Body of pancreas (tissue), 4 donors: ENCODE measurements at regions not wholly inside any gene's neighbourhood (a gene's known extent, or its start where the extent isn't known, plus 50 kb on each side); places are given as distances from the start of the nearest gene placed in this dataset.

ENCODE experiments used
- ATAC-seq: fragments of 150-250 bp; one replicate; pipeline ENCODE4 v1.9.1; 2016
- DNase-seq, 4 donors: peaks; one replicate each; pipeline ENCODE4 v3.0.0-alpha.2; 2019
- H3K27ac ChIP-seq, 4 donors: fragments of 200-600 bp; sonication (generic); 1 replicate in 3 of 4; 2 replicates in 1 of 4; pipeline versions ENCODE4 v1.5.1 to v1.6.1; 2016 to 2019; ENCODE audit warnings: mild to moderate bottlenecking in 1 of 4, mixed read lengths in 1 of 4, moderate library complexity in 1 of 4
- H3K27me3 ChIP-seq, 2 donors: fragments of 200-600 bp; sonication (generic); one replicate each; pipeline ENCODE4 v1.6.0; 2016; ENCODE audit warnings: mild to moderate bottlenecking in 1 of 2
- H3K36me3 ChIP-seq, 2 donors: fragments of 200-600 bp; sonication (generic); replicated peaks in 1 of 2; 2 replicates each; pipeline ENCODE4 v1.5.1; 2016; ENCODE audit warnings: low read depth in 2 of 2; ENCODE audit not compliant: insufficient read depth in 1 of 2
- H3K4me1 ChIP-seq: fragments of 200-600 bp; sonication (generic); one replicate; pipeline ENCODE4 v1.6.0; 2016
- H3K4me3 ChIP-seq, 2 donors: fragments of 200-600 bp; sonication (generic); 1 replicate in 1 of 2; 2 replicates in 1 of 2; pipeline ENCODE4 v1.5.1; 2016 to 2019
- H3K9me3 ChIP-seq, 3 donors: fragments of 200-600 bp; sonication (generic); 1 replicate in 2 of 3; 2 replicates in 1 of 3; pipeline ENCODE4 v1.5.1; 2016
- POLR2A ChIP-seq, 3 donors: fragments of 450-650 bp; IDR thresholded peaks; one replicate each; pipeline ENCODE4 v1.6.1; 2016; ENCODE audit warnings: antibody characterized with exemption in 3 of 3, mild to moderate bottlenecking in 2 of 3
- WGBS, 2 donors: methylation state at CpG; one replicate each; pipeline ENCODE4 v1.1.5; 2017; 5-methylcytosine and 5-hydroxymethylcytosine counted together
- intact Hi-C: fragments of 100-400 bp; cut with DNase I; formaldehyde crosslinking; loops from one replicate; pipeline ENCODE4 v1.15.1; 2023
- TF ChIP-seq, protein P1 (sequence below), 7 experiments: fragments of 450-650 bp in 4 of 7; fragments of 200-600 bp in 3 of 7; sonication (generic) in 3 of 7; IDR thresholded peaks; one replicate each; pipeline ENCODE4 v1.5.1; 2016 to 2019; ENCODE audit warnings: antibody characterized with exemption in 7 of 7

DNA sequence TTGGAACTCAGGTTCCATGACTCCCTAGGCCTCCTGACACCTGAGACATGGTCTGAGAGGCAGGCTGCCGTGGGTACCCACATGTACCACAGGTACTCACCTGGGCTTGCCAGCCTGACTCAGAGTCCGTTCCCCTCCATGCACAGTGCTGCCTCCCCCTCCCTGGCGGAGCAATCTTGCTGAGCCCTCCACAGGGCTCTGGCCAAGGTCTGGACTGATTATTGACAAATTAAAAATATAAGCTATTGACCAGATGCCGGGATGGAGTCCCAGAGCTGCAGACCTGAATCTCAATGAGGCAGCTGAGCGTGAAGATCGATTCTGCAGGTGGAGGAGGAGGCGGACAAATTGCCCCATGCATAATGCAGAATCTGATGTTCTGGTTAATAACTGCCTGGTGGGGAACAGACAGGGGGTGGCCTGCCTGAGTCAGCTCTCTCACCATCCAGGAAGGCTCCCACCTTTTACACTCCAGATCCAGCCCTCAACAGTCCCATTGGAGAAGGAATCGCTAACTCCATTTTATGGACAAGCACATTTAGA lies 422.7 kb downstream of the MIAT start:
- H3K9me3 ChIP-seq: no peaks in the 10 kb centered on the region
- no peak overlapping the region for H3K27ac ChIP-seq
- intact Hi-C loops: no loop called here

GRCh38 chr22:27080863-27081262 lies 423.5 kb downstream of the MIAT start:
- 38 to 54% methylated on average over 2 of the region's 2 CpGs for WGBS, 2 donors
- Histone ChIP-seq H3K27me3 (no peaks in the 10 kb centered on the region), H3K9me3 (no peaks in the 10 kb centered on the region), H3K36me3 (no peaks in the 10 kb centered on the region), H3K4me1 (no peaks in the 10 kb centered on the region), H3K27ac (no peak overlapping the region), H3K4me3 (no peak overlapping the region)
- intact Hi-C loops: no loop called here
- ATAC-seq (no peak), DNase-seq (no peak)
- TF ChIP-seq POLR2A (IDR thresholded peaks at IDR 0.05): no peak

More for the DNA sequence above, 422.7 kb downstream of the MIAT start:
- Histone ChIP-seq H3K36me3 (no peaks in the 10 kb centered on the region), H3K4me3 (no peak overlapping the region), H3K4me1 (no peaks in the 10 kb centered on the region), H3K27me3 (no peaks in the 10 kb centered on the region)
- no peak for TF ChIP-seq POLR2A (IDR thresholded peaks at IDR 0.05)
- TF ChIP-seq, protein P1, sequence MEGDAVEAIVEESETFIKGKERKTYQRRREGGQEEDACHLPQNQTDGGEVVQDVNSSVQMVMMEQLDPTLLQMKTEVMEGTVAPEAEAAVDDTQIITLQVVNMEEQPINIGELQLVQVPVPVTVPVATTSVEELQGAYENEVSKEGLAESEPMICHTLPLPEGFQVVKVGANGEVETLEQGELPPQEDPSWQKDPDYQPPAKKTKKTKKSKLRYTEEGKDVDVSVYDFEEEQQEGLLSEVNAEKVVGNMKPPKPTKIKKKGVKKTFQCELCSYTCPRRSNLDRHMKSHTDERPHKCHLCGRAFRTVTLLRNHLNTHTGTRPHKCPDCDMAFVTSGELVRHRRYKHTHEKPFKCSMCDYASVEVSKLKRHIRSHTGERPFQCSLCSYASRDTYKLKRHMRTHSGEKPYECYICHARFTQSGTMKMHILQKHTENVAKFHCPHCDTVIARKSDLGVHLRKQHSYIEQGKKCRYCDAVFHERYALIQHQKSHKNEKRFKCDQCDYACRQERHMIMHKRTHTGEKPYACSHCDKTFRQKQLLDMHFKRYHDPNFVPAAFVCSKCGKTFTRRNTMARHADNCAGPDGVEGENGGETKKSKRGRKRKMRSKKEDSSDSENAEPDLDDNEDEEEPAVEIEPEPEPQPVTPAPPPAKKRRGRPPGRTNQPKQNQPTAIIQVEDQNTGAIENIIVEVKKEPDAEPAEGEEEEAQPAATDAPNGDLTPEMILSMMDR (IDR thresholded peaks at IDR 0.05): no peak
- WGBS, 2 donors: 58 to 63% methylated on average over 5 to 8 of the region's 8 CpGs
- ATAC-seq (no peak), DNase-seq (no peak)

DNA sequence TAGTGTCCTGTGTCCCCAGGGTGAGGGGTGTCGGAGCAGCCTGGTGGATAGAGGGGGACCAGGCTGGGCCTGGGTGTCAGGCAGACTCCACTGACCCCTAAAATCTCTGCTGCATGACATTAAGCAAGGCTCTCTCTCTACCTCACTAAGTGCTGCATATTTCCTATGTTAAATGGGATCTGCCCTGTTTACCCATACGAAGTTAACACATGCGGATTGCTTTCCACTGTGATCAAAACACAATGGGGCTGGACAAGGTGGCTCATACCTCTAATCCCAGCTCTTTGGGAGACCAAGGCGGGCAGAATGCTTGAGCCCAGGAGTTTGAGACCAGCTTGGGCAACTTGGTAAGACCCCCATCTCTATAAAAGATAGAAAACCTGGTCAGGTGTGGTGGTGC lies 426.2 kb downstream of the MIAT start:
- DNase-seq (no peak), ATAC-seq (no peak)
- H3K4me1 ChIP-seq: no peaks in the 10 kb centered on the region
- no peak overlapping the region for H3K4me3 ChIP-seq
- no peaks in the 10 kb centered on the region for H3K36me3 ChIP-seq
- H3K9me3 ChIP-seq: no peaks in the 10 kb centered on the region
- TF ChIP-seq, protein P1 (IDR thresholded peaks at IDR 0.05): no peak
- no peak for TF ChIP-seq POLR2A (IDR thresholded peaks at IDR 0.05)
- intact Hi-C loops: no loop called here
- H3K27ac ChIP-seq: no peak overlapping the region
- WGBS, 2 donors: 81 to 89% methylated on average over 4 of the region's 4 CpGs
- peaks cover 0 to 3% of the 10 kb centered on the region in 2 donors for H3K27me3 ChIP-seq

- TF ChIP-seq, protein P1 (IDR thresholded peaks at IDR 0.05): no peak
- TF ChIP-seq POLR2A (IDR thresholded peaks at IDR 0.05): no peak
- Histone ChIP-seq H3K4me1 (no peaks in the 10 kb centered on the region), H3K27ac (no peak overlapping the region), H3K27me3 (peaks cover 0 to 3% of the 10 kb centered on the region in 2 donors), H3K36me3 (no peaks in the 10 kb centered on the region), H3K4me3 (no peak overlapping the region), H3K9me3 (no peaks in the 10 kb centered on the region)
- intact Hi-C loops: no loop called here
- 79 to 94% methylated on average over 1 of the region's 1 CpG for WGBS, 2 donors
- DNase-seq (no peak), ATAC-seq (no peak)
Observed at GRCh38 chr22:27084130-27084529, 426.7 kb downstream of the MIAT start.

DNA sequence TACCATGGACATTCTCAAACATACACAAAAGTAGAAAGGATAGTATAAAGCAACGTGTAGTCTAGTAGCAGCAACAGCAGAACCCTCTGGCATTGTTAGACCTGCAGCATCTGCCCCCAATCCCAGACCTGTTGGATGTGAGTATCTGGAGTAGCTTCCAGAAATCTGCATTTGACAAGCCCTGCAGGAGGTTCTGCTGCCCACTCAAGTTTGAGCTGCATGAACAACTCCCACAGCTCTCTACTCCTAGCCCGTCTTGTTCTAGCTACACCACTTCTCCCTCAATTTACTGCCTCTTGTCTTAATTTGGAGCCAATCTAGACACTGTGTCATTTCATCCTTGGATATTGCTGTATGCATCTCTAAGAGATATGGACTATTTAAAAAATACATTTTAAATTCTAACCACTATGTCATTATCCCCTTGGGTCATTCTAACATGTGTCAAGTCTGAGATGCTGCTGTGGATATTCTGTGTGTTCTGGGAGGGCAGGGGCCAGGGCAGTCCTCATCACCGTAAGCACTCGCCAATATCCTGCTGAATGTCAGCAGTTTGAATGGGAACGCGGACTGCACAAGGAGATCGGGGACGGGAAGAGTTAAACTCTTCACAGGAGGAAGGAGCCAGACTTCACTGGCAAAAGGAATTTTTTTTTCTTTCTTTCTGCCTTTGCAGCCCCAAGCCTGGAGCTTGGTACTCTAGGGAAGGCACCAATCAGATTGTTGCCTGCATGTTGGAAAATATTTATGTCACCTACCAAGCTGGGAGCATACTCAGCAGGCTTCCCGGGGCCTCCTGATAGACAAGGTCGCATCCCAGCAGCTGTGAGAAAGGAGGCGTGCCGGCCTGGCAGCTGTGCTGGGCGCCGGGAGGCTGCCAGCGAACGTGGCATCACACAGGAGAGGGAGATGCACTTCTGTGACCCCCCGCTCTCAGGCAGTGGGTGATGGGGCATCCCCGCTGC lies 429.0 kb downstream of the MIAT start:
- TF ChIP-seq POLR2A (IDR thresholded peaks at IDR 0.05): no peak
- TF ChIP-seq, protein P1 (IDR thresholded peaks at IDR 0.05): no peak
- no peaks in the 10 kb centered on the region for H3K9me3 ChIP-seq

More for the DNA sequence above, 429.0 kb downstream of the MIAT start:
- Histone ChIP-seq H3K4me3 (no peak overlapping the region), H3K36me3 (no peaks in the 10 kb centered on the region), H3K27me3 (peaks cover 0 to 3% of the 10 kb centered on the region in 2 donors), H3K27ac (no peak overlapping the region), H3K4me1 (no peaks in the 10 kb centered on the region)
- DNase-seq (no peak), ATAC-seq (no peak)
- 28 to 42% methylated on average over 16 to 18 of the region's 18 CpGs for WGBS, 2 donors
- intact Hi-C loops: no loop called here
